ENCODE measurements at regions not wholly inside any gene's neighbourhood (a gene's known extent, or its start where the extent isn't known, plus 50 kb on each side); places are given as distances from the start of the nearest gene placed in this dataset.

DNA sequence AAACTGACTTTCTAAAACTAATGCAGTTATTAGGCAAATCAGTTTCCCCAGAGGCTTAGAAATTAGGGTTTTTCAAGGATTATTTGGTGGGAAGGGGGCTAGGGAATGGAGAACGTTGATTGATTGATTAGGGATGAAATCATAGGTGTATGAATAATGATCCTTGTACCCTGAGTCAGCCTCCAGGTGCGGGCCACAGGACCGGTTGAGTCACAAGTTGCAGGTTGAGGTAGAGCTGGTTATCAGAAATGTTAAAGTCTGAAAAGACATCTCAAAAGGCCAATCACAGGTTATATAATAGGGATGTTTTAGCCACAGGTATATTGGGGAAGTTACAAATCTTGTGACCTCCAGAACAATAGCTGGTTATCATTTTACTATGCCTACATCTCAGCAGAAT, 341.8 kb upstream of the GULP1 start:
- no peak overlapping the region for H3K4me3 ChIP-seq (ENCODE audit: low read length)
- H3K27ac ChIP-seq (ENCODE audit: low read length) = no peak overlapping the region
- WGBS (ENCODE audit: insufficient coverage, insufficient read length) = 100% methylated on average over 1 of the region's 3 CpGs
- DNase-seq (ENCODE audit: low read depth, low spot score) = no peak
- no peaks in the 10 kb centered on the region; the same call in 1 of the 2 replicates for H3K36me3 ChIP-seq (ENCODE audit: control insufficient read depth, insufficient read depth, low read length)
- H3K4me1 ChIP-seq (ENCODE audit: control insufficient read depth, insufficient read depth, low read length) = no peaks in the 10 kb centered on the region
- no peaks in the 10 kb centered on the region for H3K9me3 ChIP-seq (ENCODE audit: control insufficient read depth, insufficient read depth, low read length)
- H3K27me3 ChIP-seq (ENCODE audit: control insufficient read depth, insufficient read depth, low read length) = no peaks in the 10 kb centered on the region

DNA sequence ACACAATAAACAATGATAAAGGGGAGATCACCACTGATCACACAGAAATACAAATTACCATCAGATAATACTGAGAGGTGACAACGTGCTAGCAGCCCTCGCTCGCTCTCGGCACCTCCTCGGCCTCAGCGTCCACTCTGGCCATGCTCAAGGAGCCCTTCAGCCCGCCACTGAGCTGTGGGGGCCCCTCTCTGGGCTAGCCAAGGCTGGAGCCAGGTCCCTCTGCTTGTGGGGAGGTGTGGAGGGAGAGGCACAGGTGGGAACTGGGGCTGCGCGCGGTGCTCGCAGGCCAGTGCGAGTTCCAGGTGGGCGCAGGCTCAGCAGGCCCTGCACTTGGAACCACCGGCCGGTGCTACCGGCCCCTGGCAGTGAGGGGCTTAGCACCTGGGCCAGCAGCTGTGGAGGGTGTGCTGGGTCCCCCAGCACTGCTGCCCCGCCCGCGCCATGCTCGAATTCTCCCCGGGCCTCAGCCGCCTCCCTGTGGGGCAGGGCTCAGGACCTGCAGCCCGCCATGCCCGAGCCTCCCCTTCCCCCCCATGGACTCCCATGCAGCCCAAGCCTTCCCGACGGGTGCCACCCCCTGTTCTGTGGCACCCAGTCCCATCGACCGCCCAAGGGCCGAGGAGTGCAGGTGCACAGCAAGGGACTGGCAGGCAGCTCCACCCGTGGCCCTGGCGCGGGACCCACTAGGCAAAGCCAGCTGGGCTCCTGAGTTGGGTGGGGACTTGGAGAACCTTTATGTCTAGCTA, 340.0 kb upstream of the GULP1 start:
- DNase-seq (ENCODE audit: low read depth, low spot score) = no peak
- Histone ChIP-seq H3K27me3 (ENCODE audit: control insufficient read depth, insufficient read depth, low read length) (no peaks in the 10 kb centered on the region), H3K4me1 (ENCODE audit: control insufficient read depth, insufficient read depth, low read length) (no peaks in the 10 kb centered on the region), H3K4me3 (ENCODE audit: low read length) (no peak overlapping the region), H3K27ac (ENCODE audit: low read length) (no peak overlapping the region), H3K9me3 (ENCODE audit: control insufficient read depth, insufficient read depth, low read length) (no peaks in the 10 kb centered on the region), H3K36me3 (ENCODE audit: control insufficient read depth, insufficient read depth, low read length) (no peaks in the 10 kb centered on the region; the same call in 1 of the 2 replicates)
- no CpG with 5 or more reads among the region's 32 CpGs for WGBS (ENCODE audit: insufficient coverage, insufficient read length)

DNA sequence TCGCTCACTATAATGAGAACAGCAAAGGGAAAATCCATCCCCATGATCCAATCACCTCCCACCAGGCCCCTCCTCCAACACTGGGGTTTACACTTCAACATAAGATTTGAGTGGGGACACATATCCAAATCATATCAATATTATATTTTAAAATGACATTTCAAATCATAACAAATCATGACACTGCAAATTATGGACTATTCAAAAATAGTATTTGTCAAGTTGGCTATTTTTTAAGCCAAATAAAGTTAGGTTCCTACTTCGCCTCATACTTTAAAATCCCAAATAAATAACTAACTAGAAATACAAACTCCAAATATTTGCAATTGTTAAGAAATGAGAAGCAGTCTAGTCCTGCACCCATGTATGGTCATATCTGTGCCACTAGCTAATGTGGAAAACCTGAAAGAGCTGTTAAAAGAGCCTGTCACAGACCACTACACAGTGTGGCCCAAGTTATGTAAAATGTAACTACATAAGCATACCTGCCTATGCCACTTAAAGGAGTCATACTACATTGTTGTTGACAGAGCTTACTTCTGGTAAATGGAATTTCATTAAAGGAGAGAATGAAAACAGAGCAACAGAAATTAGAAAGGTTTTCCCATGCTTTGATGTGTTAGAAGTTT, 334.7 kb upstream of the GULP1 start:
- Histone ChIP-seq H3K36me3 (ENCODE audit: control insufficient read depth, insufficient read depth, low read length) (no peaks in the 10 kb centered on the region), H3K4me1 (ENCODE audit: control insufficient read depth, insufficient read depth, low read length) (no peaks in the 10 kb centered on the region), H3K27ac (ENCODE audit: low read length) (no peak overlapping the region), H3K9me3 (ENCODE audit: control insufficient read depth, insufficient read depth, low read length) (no peaks in the 10 kb centered on the region), H3K4me3 (ENCODE audit: low read length) (no peak overlapping the region), H3K27me3 (ENCODE audit: control insufficient read depth, insufficient read depth, low read length) (no peaks in the 10 kb centered on the region)
- DNase-seq (ENCODE audit: low read depth, low spot score) = no peak
- WGBS (ENCODE audit: insufficient coverage, insufficient read length) = 100% methylated on average over 1 of the region's 2 CpGs

DNA sequence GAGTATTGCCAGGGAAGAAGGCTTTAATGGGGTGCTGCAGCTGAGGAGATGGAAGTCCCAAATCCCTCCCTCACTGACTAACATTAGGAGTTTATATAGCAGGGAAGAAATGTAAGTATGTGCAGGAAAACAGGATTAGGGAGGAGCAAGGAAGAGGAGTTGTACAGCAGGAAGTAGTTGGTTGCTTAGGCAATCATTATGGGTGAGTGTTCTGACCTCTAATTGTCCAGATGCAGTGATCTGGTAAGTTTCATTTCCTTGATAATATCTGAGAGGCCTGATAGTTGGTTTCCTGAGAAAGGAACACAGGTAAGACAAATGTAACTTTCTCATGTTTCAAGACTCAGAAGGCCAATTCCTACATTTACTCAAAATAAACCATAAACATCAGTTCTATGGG, 331.9 kb upstream of the GULP1 start:
- no peaks in the 10 kb centered on the region for H3K9me3 ChIP-seq (ENCODE audit: control insufficient read depth, insufficient read depth, low read length)
- no peak overlapping the region for H3K4me3 ChIP-seq (ENCODE audit: low read length)
- no peak for DNase-seq (ENCODE audit: low read depth, low spot score)
- H3K27me3 ChIP-seq (ENCODE audit: control insufficient read depth, insufficient read depth, low read length) = no peaks in the 10 kb centered on the region
- H3K4me1 ChIP-seq (ENCODE audit: control insufficient read depth, insufficient read depth, low read length) = no peaks in the 10 kb centered on the region
- H3K27ac ChIP-seq (ENCODE audit: low read length) = no peak overlapping the region
- no peaks in the 10 kb centered on the region for H3K36me3 ChIP-seq (ENCODE audit: control insufficient read depth, insufficient read depth, low read length)

DNA sequence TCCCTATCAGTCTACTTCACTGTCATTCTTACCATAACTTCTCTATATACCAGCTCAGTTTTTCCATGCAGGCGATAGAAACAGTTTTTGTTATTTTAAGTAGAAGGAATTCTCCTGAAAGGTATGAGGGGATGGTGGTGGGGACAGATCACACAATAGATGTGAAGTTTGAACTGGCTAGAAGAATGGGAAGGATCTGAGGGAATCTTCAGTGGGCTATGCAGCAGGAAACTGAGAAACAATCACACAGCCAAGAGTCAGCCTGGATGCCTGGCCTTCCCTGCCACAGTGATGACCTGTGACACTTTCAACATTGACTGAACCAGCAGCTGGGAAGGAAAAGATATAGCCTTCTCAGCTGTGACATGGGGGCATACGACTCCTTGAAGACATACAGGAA, 329.1 kb upstream of the GULP1 start:
- Histone ChIP-seq H3K36me3 (ENCODE audit: control insufficient read depth, insufficient read depth, low read length) (no peaks in the 10 kb centered on the region), H3K4me3 (ENCODE audit: low read length) (no peak overlapping the region), H3K9me3 (ENCODE audit: control insufficient read depth, insufficient read depth, low read length) (no peaks in the 10 kb centered on the region), H3K27me3 (ENCODE audit: control insufficient read depth, insufficient read depth, low read length) (no peaks in the 10 kb centered on the region), H3K27ac (ENCODE audit: low read length) (no peak overlapping the region), H3K4me1 (ENCODE audit: control insufficient read depth, insufficient read depth, low read length) (no peaks in the 10 kb centered on the region)
- DNase-seq (ENCODE audit: low read depth, low spot score) = no peak
- no CpG with 5 or more reads among the region's 2 CpGs for WGBS (ENCODE audit: insufficient coverage, insufficient read length)

DNA sequence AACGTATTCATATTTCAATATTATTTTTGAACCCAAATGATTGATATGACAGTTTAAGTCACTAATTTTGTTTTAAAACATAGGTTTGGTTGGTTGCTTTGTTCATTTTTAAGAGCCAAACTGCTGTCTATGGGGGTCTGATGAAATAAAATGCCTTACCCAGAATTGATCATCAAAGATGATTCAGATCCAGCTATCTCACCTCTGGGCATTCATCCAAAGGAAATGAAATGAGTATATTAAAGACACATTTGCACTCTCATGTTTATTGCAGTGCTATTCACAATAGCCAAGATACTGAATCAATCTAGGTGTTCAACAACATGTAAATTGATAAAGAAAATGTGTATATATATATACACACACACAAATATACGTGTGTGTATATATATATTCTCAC, 326.9 kb upstream of the GULP1 start:
- Histone ChIP-seq H3K4me1 (ENCODE audit: control insufficient read depth, insufficient read depth, low read length) (no peaks in the 10 kb centered on the region), H3K27ac (ENCODE audit: low read length) (no peak overlapping the region), H3K27me3 (ENCODE audit: control insufficient read depth, insufficient read depth, low read length) (no peaks in the 10 kb centered on the region), H3K36me3 (ENCODE audit: control insufficient read depth, insufficient read depth, low read length) (no peaks in the 10 kb centered on the region), H3K4me3 (ENCODE audit: low read length) (no peak overlapping the region), H3K9me3 (ENCODE audit: control insufficient read depth, insufficient read depth, low read length) (no peaks in the 10 kb centered on the region)
- DNase-seq (ENCODE audit: low read depth, low spot score) = no peak
- no CpG with 5 or more reads among the region's 2 CpGs for WGBS (ENCODE audit: insufficient coverage, insufficient read length)

DNA sequence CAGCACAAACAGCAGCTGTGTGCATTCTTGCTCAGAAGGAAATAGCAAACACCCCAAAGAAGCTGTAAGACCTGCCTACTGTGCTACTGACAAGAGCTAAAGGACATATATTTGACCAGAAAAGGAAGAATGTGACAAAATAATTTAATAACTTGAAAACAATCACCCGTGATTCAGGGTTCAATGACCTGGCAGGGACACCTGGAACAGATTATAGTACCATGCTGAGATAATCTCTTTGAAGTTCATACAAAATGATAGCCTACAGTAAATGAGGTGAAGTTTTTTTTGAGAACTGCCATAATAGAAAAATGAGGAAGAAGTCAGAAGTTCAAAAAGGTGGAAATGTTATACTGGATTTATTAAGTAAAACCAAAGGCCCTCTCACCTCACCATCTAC, 324.8 kb upstream of the GULP1 start:
- no peak for DNase-seq (ENCODE audit: low read depth, low spot score)
- H3K9me3 ChIP-seq (ENCODE audit: control insufficient read depth, insufficient read depth, low read length) = no peaks in the 10 kb centered on the region
- WGBS (ENCODE audit: insufficient coverage, insufficient read length) = no CpG with 5 or more reads among the region's 1 CpG

DNA sequence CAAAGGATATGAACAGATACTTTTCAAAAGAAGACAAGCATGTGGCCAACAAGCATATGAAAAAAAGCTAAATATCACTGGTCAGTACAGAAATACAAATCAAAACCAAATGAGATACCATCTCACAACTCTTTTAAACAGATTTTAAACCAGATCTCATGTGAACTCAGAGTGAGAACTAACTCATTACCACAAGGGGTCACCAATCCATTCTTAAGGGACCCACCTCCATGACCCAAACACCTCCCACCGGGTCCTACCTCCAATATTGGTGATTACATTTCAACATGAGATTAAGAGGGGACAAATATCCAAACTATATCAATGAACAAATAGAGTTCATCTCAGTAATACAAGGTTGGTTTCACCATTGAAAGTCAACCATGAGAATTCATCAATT, 319.8 kb upstream of the GULP1 start:
- Histone ChIP-seq H3K4me1 (ENCODE audit: control insufficient read depth, insufficient read depth, low read length) (peaks cover 1% of the 10 kb centered on the region; the same call in 1 of the 2 replicates), H3K27me3 (ENCODE audit: control insufficient read depth, insufficient read depth, low read length) (no peaks in the 10 kb centered on the region), H3K36me3 (ENCODE audit: control insufficient read depth, insufficient read depth, low read length) (no peaks in the 10 kb centered on the region), H3K27ac (ENCODE audit: low read length) (no peak overlapping the region), H3K4me3 (ENCODE audit: low read length) (no peak overlapping the region), H3K9me3 (ENCODE audit: control insufficient read depth, insufficient read depth, low read length) (no peaks in the 10 kb centered on the region)
- WGBS (ENCODE audit: insufficient coverage, insufficient read length) = no CpG with 5 or more reads among the region's 1 CpG
- DNase-seq (ENCODE audit: low read depth, low spot score) = no peak

More for the DNA sequence above, 324.8 kb upstream of the GULP1 start:
- H3K4me3 ChIP-seq (ENCODE audit: low read length) = no peak overlapping the region
- H3K4me1 ChIP-seq (ENCODE audit: control insufficient read depth, insufficient read depth, low read length) = no peaks in the 10 kb centered on the region
- no peak overlapping the region for H3K27ac ChIP-seq (ENCODE audit: low read length)
- no peaks in the 10 kb centered on the region for H3K36me3 ChIP-seq (ENCODE audit: control insufficient read depth, insufficient read depth, low read length)
- no peaks in the 10 kb centered on the region for H3K27me3 ChIP-seq (ENCODE audit: control insufficient read depth, insufficient read depth, low read length)

DNA sequence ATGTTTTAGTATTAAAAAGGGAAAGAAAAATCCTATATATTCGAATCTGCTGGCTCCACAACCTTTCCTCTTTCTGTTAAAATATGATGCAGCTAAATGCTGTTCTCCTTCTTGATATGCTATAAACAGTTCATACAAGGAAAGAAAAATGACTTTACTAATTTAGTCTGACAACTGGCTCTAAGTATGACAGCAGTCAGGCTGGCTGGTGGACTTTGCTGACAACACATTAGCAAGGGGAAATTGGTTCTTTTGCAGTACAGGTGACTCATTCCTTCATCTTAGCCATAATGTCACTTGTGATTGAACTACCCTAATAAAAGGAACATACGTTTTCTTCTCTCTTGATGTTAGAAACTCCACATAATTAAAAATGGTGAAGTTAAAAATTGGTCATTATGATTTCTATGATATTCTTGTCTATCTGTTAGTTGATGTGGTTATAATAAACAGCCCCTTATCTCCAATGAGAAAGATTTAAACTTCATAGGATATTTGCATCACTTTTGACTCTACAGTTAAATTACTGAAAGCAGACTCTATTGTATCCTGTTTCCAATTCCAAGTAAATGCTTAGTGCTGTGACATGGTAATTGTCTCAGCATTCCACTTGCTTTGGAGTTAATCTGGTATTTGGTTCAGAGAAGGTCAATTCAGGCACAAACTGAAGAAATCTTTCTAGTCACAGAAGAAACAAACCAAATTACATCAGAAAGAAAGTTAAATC, 315.3 kb upstream of the GULP1 start:
- Histone ChIP-seq H3K9me3 (ENCODE audit: control insufficient read depth, insufficient read depth, low read length) (no peaks in the 10 kb centered on the region), H3K36me3 (ENCODE audit: control insufficient read depth, insufficient read depth, low read length) (no peaks in the 10 kb centered on the region), H3K27me3 (ENCODE audit: control insufficient read depth, insufficient read depth, low read length) (no peaks in the 10 kb centered on the region), H3K27ac (ENCODE audit: low read length) (no peak overlapping the region), H3K4me3 (ENCODE audit: low read length) (no peak overlapping the region), H3K4me1 (ENCODE audit: control insufficient read depth, insufficient read depth, low read length) (peaks cover 1% of the 10 kb centered on the region; the same call in 1 of the 2 replicates)
- no peak for DNase-seq (ENCODE audit: low read depth, low spot score)
- no CpG with 5 or more reads among the region's 2 CpGs for WGBS (ENCODE audit: insufficient coverage, insufficient read length)

DNA sequence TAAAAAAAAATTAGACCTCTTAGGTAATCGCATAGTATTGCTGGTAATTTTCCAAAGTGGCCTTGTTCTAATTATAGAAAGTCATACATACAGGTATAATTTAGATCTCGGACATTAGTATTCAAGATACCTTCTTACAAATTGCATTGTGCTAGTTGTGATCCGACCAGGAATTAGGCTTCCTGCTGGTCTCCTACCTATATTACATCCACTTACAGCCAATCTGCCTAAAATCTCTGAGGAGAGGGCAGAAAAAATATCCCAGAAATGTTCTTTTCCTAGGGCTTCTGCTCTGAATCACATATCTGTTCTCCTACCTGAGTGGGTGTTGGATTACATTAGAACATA, 314.7 kb upstream of the GULP1 start:
- Histone ChIP-seq H3K4me3 (ENCODE audit: low read length) (no peak overlapping the region), H3K27ac (ENCODE audit: low read length) (no peak overlapping the region), H3K9me3 (ENCODE audit: control insufficient read depth, insufficient read depth, low read length) (no peaks in the 10 kb centered on the region), H3K36me3 (ENCODE audit: control insufficient read depth, insufficient read depth, low read length) (no peaks in the 10 kb centered on the region), H3K4me1 (ENCODE audit: control insufficient read depth, insufficient read depth, low read length) (peaks cover 1% of the 10 kb centered on the region; the same call in 1 of the 2 replicates), H3K27me3 (ENCODE audit: control insufficient read depth, insufficient read depth, low read length) (no peaks in the 10 kb centered on the region)
- WGBS (ENCODE audit: insufficient coverage, insufficient read length) = no CpG with 5 or more reads among the region's 3 CpGs
- no peak for DNase-seq (ENCODE audit: low read depth, low spot score)
